Fibroblast of skin of left biceps (primary cell): ENCODE measurements at regions not wholly inside any gene's neighbourhood (a gene's known extent, or its start where the extent isn't known, plus 50 kb on each side); places are given as distances from the start of the nearest gene placed in this dataset.

Experiments
- DNase-seq, 2 experiments: peaks; one replicate each; pipeline ENCODE4 v3.0.0-alpha.2; 2013; ENCODE audit warnings: low read depth in 2 of 2

DNA sequence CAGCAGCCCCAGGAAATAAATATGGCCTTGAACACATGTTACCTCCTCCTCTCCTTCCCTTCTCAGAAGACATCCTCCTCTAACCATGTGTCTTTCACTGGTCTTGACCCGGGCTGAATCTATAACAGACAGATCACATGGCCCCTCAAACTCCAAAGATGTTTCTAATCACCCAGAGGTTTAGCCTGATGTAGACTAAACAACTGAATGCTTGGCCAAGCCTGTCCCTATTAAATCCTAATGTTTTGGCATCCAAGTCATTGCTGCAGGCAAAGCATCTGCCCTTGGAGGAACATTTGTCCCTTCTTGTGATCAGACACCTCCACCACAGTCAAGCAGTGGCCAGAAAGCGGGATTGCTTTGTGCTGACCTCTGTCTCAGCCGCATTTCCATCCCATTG, 65.5 kb downstream of the ANKRD60 start:
- no peak for DNase-seq

GRCh38 chr20:58161192-58161591, 67.3 kb downstream of the ANKRD60 start:
- DNase-seq = no peak

- peak; percentile 43 to 48 for DNase-seq
Measured at GRCh38 chr20:58160451-58161061, 67.9 kb downstream of the ANKRD60 start.

- no peak for DNase-seq
Measured at GRCh38 chr20:58155148-58155925, 73.1 kb downstream of the ANKRD60 start.

DNA sequence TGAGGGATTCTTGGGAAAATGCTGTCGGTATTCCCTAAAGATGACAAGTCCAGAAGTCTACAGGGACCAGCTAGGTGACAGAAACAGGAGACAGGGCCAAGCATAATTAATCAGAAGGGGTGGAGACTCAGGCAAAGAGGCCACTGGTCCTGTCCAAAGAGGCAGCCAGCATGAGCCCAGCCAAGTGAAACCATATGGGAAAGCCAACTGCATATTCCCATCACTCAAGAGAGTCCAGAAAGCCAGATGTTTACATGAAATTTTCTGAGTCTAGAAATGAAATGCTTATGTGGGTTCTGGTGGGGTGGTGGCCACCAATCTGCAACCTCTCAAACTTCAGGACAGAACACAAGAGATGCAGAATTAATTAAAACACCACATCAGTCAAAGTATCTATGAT, 74.3 kb downstream of the ANKRD60 start:
- DNase-seq = no peak

GRCh38 chr20:58153121-58153520, 75.3 kb downstream of the ANKRD60 start:
- DNase-seq = no peak

DNA sequence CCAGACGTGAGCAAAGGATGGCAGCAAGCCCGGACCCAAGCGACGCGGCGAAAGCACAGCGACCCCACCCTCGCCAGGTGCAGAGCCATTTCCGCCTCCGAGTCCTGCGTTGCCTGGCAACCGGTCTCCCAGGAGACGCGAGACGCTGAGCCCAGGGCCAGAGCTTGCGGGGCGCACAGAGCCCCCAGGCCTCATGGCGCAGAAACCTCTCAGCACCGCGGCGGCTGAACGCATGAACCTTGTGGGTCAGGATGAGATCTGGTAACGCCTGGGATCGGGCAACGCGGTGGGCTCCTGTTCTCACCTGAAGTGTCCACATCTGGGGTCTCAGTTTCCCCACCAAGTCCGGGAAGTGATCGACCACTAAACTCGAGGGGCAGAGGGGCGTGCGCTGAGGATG, 77.7 kb downstream of the ANKRD60 start:
- DNase-seq = no peak

DNA sequence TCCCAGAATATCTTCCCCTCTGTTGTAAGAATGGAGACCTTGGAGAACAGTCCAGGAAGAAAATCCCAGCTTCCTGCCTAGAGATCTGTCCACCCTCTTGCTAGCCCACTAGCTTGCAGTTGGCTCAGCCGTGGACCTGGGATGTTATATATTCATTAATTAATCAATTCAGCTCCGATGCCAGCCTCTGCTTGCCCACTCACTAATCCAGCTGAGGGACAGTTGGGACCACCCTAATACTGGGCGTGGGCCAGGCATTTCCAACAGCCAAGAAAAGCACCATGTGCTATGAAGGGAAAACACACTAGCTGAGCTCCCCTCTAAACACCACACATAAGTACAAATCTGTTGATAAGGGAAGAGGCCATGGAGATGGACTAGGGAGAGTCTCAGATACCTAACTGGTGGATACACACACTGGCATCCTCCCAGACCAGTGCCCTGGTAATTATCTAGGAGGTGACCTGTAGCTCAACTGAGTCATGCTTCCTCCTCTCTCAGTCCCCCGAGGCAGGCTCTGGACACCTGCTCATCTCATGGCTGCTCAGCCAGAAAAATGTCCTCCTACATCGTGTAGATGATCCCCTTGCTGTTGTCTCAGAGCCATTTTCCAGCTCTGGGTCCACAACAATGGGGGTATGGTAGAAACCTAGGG, 78.9 kb downstream of the ANKRD60 start:
- DNase-seq = no peak

GRCh38 chr20:58148891-58149290, 79.6 kb downstream of the ANKRD60 start:
- no peak for DNase-seq

GRCh38 chr20:58147628-58148370, 80.7 kb downstream of the ANKRD60 start:
- no peak for DNase-seq

GRCh38 chr20:58146746-58147140, 81.7 kb downstream of the ANKRD60 start:
- no peak for DNase-seq

GRCh38 chr20:58146081-58146745, 82.2 kb downstream of the ANKRD60 start:
- no peak for DNase-seq

- DNase-seq = no peak
Measured at GRCh38 chr20:58145506-58146080, 82.9 kb downstream of the ANKRD60 start.

- no peak for DNase-seq
Measured at GRCh38 chr20:58144096-58144495, 84.4 kb downstream of the ANKRD60 start.

DNA sequence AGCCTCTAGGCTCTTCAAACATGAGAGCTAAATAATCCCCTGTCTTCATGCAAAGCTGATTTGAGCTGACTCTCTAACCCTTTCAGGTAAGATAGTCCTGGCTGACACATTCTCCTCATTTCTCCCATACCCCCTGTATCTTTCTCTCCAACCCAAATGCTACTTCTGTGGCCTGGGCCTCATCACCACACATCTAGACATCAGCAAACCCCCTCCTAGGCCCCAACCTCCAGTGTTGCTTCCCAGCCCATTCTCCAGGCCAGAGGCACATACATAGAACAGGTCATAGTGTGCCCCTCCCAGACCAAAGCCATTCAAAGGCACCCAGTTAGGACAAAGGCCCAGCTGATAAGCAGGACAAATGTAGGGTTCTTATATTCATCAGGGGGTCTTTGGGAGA, 84.9 kb downstream of the ANKRD60 start:
- DNase-seq = no peak

- DNase-seq = no peak
Measured at GRCh38 chr20:58142843-58143185, 85.6 kb downstream of the ANKRD60 start.

DNA sequence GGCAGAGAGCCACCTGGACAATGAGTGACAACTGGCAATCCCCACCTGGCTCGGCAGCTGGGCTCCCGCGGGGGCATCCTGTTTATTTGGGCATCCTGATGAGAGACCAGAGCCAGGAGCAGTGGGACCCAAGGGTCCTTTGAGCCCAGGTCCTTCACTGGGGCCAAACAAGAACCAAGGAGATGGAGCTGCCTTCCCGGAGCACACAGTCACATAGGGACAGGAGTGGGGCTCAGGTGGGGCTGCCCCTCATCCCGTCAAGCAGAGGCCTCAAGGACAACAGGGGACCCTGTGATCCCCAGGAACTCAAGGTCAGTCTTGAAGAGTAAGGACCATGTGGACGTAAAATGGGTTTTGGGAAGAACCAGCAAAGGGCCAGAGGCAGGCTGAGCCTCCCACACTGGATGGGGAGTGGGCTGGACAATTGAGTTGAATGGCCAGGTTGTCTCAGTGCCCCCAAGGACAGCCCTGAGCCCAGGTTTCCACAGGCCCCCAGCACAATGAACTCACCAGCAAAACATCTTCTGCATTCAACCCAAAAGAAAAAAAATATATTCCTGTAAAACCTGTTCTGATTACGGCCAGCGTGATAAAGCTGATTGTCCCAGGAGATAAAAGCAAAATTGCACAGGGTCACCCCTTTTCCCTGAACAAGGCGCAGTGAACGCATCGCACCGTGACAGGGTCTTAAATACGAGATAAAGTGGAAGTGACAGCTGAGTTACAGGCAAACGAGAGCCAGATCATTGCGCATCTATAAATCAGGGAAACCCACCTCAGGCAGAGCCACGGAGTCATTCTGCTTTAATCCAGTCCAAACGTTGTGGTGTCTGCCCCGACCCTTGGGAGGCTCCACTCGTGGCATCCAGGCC, 86.2 kb downstream of the ANKRD60 start:
- no peak for DNase-seq

DNA sequence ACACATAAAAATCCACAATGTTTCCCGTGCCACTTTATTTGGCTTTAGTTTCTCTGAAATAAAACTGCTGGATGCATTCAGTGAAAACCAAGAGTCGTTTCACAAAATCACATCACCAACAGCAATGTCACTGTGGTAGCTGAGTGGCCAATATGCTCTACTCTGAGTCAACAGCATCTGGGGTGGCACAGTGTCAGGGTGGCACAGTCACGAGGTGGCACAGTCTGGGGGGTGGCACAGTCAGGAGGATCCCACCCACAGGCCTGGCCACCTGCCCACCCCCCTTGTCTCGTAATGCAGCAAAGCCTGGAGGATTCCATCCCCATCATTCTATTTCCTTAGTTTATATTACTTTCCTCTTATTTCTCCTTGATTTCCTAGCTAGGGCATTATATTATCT, 87.0 kb downstream of the ANKRD60 start:
- DNase-seq = no peak

DNA sequence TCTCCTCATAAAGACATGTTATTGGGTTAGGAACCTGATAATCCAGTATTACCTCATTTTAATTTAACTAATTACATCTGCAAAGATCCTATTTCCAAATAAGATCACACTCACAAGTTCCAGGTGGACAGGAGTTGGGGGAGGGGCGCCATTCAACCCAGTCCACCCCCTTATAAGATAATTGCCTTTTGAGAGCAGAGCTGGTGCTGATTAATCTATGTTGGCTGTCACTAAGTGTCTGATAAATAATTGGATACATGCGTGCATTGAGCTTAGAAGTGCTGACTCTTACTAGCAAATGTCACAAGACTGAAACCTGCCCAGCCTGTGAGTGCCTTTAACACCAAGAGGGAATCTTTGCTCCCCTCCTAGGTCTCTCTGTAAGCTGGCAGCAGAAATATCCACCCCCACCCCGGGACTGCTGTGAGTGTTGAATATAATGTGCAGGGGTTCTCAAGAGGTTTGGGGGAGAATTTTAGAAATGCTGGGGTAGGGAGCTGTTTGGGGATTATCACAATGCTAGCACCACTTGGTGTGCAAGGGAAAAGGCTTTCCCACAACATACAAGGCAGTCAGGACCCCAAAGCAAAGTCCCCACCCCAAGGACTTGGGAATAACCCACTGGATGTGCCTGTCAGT, 87.5 kb downstream of the ANKRD60 start:
- DNase-seq = no peak
